A549 (cell line): ENCODE measurements at regions not wholly inside any gene's neighbourhood (a gene's known extent, or its start where the extent isn't known, plus 50 kb on each side); places are given as distances from the start of the nearest gene placed in this dataset.

Experiments
- ATAC-seq, 2 experiments: fragments of 200-7000 bp in 1 of 2; fragments of >200 bp in 1 of 2; cut with Nextera tagmentation in 1 of 2; cut with Tn5 transposase in 1 of 2; 3 replicates each; pipeline versions ENCODE4 v1.8.0 to v1.9.1; 2018 to 2020; ENCODE audit warnings: mild to moderate bottlenecking in 1 of 2, moderate library complexity in 1 of 2
- CTCF ChIA-PET: fragments of 300-600 bp; sonication (Branson Sonifier 250); formaldehyde crosslinking; extraction: SDS; loops from one replicate; lab custom pipeline; 2021; ENCODE audit warnings: antibody characterized with exemption, inconsistent platforms; lab: Yijun Ruan, JAX
- POLR2A ChIA-PET: fragments of 350-600 bp; formaldehyde crosslinking; extraction: SDS; loops from one replicate; lab custom pipeline; 2021; ENCODE audit warnings: antibody characterized with exemption, inconsistent platforms; lab: Yijun Ruan, JAX
- DNase-seq, 2 experiments: peaks; one replicate each; pipeline versions ENCODE4 v3.0.0 to v3.0.0-alpha.2; 2011 to 2016; ENCODE audit warnings: low read depth in 1 of 2, low spot score in 1 of 2
- FAIRE-seq: peaks from 2 replicates; lab custom pipeline; 2011; peaks lifted over from hg19 to GRCh38; lab: Jason Lieb, UNC
- H3K27ac ChIP-seq, 2 experiments: fragments of >200 bp; sonication (Bioruptor Twin); formaldehyde crosslinking; 3 replicates each; pipeline ENCODE4 v1.5.1; 2016 to 2017
- H3K4me1 ChIP-seq: fragments of >200 bp; sonication (Bioruptor Twin); formaldehyde crosslinking; 3 replicates; pipeline ENCODE4 v1.6.1; 2016
- H3K4me2 ChIP-seq: fragments of >200 bp; sonication (Bioruptor Twin); formaldehyde crosslinking; 3 replicates; pipeline ENCODE4 v1.6.1; 2016
- H3K4me3 ChIP-seq: fragments of >200 bp; sonication (Bioruptor Twin); formaldehyde crosslinking; 3 replicates; pipeline ENCODE4 v1.5.1; 2016
- H3K9me3 ChIP-seq: fragments of >200 bp; sonication (Bioruptor Twin); formaldehyde crosslinking; 3 replicates; pipeline ENCODE4 v1.6.1; 2016
- ATOH8 ChIP-seq: fragments of 250-450 bp; sonication (Bioruptor Pico); IDR thresholded peaks from 2 replicates; pipeline ENCODE4 v1.5.0; 2020; ENCODE audit warnings: low read depth, mild to moderate bottlenecking, moderate library complexity
- CBX2 ChIP-seq: fragments of 200-600 bp; sonication (generic); IDR thresholded peaks from 2 replicates; pipeline ENCODE4 v1.6.1; 2016; ENCODE audit warnings: low read depth, mild to moderate bottlenecking, borderline replicate concordance
- CBX8 ChIP-seq: fragments of 200-600 bp; sonication (generic); IDR thresholded peaks from 2 replicates; pipeline ENCODE4 v1.6.1; 2016
- CHD2 ChIP-seq: fragments of 150-350 bp; IDR thresholded peaks from 2 replicates; pipeline ENCODE4 v1.6.1; 2014; ENCODE audit warnings: low read length; ENCODE audit not compliant: partially characterized antibody
- CTCF ChIP-seq: fragments of >200 bp; sonication (Bioruptor Twin); formaldehyde crosslinking; IDR thresholded peaks from 3 replicates; pipeline ENCODE4 v1.5.1; 2016
- ELK1 ChIP-seq: fragments of 150-350 bp; IDR thresholded peaks from 2 replicates; pipeline ENCODE4 v1.6.1; 2014; ENCODE audit warnings: low read depth, mild to moderate bottlenecking, low read length
- ESRRA ChIP-seq: fragments of 150-350 bp; IDR thresholded peaks from 2 replicates; pipeline ENCODE4 v1.6.1; 2014; ENCODE audit warnings: mild to moderate bottlenecking, low read length, borderline replicate concordance
- FOSL2 ChIP-seq, 2 experiments: fragments of 450-650 bp in 1 of 2; fragments of >200 bp in 1 of 2; sonication (Bioruptor Twin) in 1 of 2; formaldehyde crosslinking; IDR thresholded peaks; 2 replicates each; pipeline versions ENCODE4 v1.5.0 to v1.6.1; 2016 to 2020; ENCODE audit warnings: mild to moderate bottlenecking in 1 of 2, moderate library complexity in 1 of 2
- FOXS1 ChIP-seq: fragments of 250-450 bp; sonication (Bioruptor Pico); IDR thresholded peaks from 2 replicates; pipeline ENCODE4 v1.5.0; 2020; ENCODE audit warnings: mild to moderate bottlenecking, moderate library complexity
- HES2 ChIP-seq: fragments of >200 bp; sonication (Bioruptor Twin); formaldehyde crosslinking; IDR thresholded peaks from 2 replicates; pipeline ENCODE4 v1.6.1; 2016
- HEYL ChIP-seq: fragments of 250-450 bp; sonication (Bioruptor Pico); IDR thresholded peaks from 2 replicates; pipeline ENCODE4 v1.8.0; 2021; ENCODE audit warnings: mild to moderate bottlenecking, moderate library complexity
- HOXB13 ChIP-seq: fragments of 250-450 bp; sonication (Bioruptor Pico); IDR thresholded peaks from 2 replicates; pipeline ENCODE4 v1.5.0; 2020; ENCODE audit warnings: low read depth, mild to moderate bottlenecking, moderate library complexity
- JUNB ChIP-seq: fragments of >200 bp; sonication (Bioruptor Twin); formaldehyde crosslinking; IDR thresholded peaks from 2 replicates; pipeline ENCODE4 v1.6.1; 2016
- KDM1A ChIP-seq: fragments of 200-600 bp; sonication (generic); IDR thresholded peaks from 2 replicates; pipeline ENCODE4 v1.6.1; 2016; ENCODE audit warnings: low read depth, mild to moderate bottlenecking
- MAFK ChIP-seq: fragments of 450-650 bp; IDR thresholded peaks from 2 replicates; pipeline ENCODE4 v1.6.1; 2014; ENCODE audit not compliant: partially characterized antibody
- NFE2L2 ChIP-seq: fragments of 150-350 bp; conservative IDR thresholded peaks from 2 replicates; pipeline ENCODE4 v1.6.1; 2014; ENCODE audit warnings: low read length
- NR3C1 ChIP-seq: fragments of >200 bp; sonication (Bioruptor Twin); formaldehyde crosslinking; IDR thresholded peaks from 3 replicates; pipeline ENCODE4 v1.6.1; 2017
- RAD21 ChIP-seq, 2 experiments: fragments of >200 bp in 1 of 2; sonication (Bioruptor Twin) in 1 of 2; formaldehyde crosslinking in 1 of 2; IDR thresholded peaks in 1 of 2; conservative IDR thresholded peaks in 1 of 2; 2 replicates in 1 of 2; 3 replicates in 1 of 2; pipeline ENCODE4 v1.6.1; 2012 to 2018; ENCODE audit warnings: inconsistent platforms in 1 of 2
- RARB ChIP-seq: fragments of 250-450 bp; sonication (Bioruptor Pico); IDR thresholded peaks from 2 replicates; pipeline ENCODE4 v1.8.0; 2021; ENCODE audit warnings: mild to moderate bottlenecking, moderate library complexity
- USF2 ChIP-seq: fragments of 450-650 bp; IDR thresholded peaks from 2 replicates; pipeline ENCODE4 v1.6.1; 2014; ENCODE audit warnings: antibody characterized with exemption
- ZSCAN20 ChIP-seq: fragments of 250-450 bp; sonication (Bioruptor Pico); IDR thresholded peaks from 2 replicates; pipeline ENCODE4 v1.8.0; 2022; ENCODE audit warnings: mild to moderate bottlenecking, moderate library complexity
- WGBS: methylation state at CpG from one replicate; pipeline ENCODE4 v1.1.6; 2017; ENCODE audit errors: missing lambda C conversion rate; 5-methylcytosine and 5-hydroxymethylcytosine counted together

- no peak overlapping the region for H3K4me3 ChIP-seq
- no peak for ATAC-seq
- TF ChIP-seq HES2: no peak
- TF ChIP-seq FOSL2 (IDR thresholded peaks at IDR 0.05): no peak
- TF ChIP-seq FOSL2 (CRISPR knock-in tag; IDR thresholded peaks at IDR 0.05): no peak
- TF ChIP-seq USF2: no peak
- H3K27ac ChIP-seq: peak overlapping the region in 1 of 2 experiments; percentile 83; a peak in 3 of 6 replicates
- DNase-seq: no peak
- H3K4me2 ChIP-seq: 0 out of 3 replicates have a peak overlapping the region, but pooled peaks have one; percentile 17
- 87% methylated on average over 13 of the region's 13 CpGs for WGBS
- ChIA-PET POLR2A (interaction anchor here (0.6 kb wide), 1 partner anchor 495 kb away, joined by 3 read pairs; no protein-coding TSS in a partner anchor), CTCF (interaction anchor here (0.7 to 13.7 kb wide), 13 partner anchors 8 to 268 kb away, joined by 3 to 155 read pairs (median 3); no protein-coding TSS in a partner anchor)
- peaks cover 55% of the 10 kb centered on the region for H3K4me1 ChIP-seq
- no peak for FAIRE-seq
- no peaks in the 10 kb centered on the region for H3K9me3 ChIP-seq
Measured at GRCh38 chr14:100442498-100443490, 119.7 kb downstream of the SLC25A47 start.

GRCh38 chr14:100443603-100444002, 120.5 kb downstream of the SLC25A47 start:
- H3K27ac ChIP-seq: peak overlapping the region in 1 of 2 experiments; percentile 68; a peak in 3 of 6 replicates
- H3K4me1 ChIP-seq: peaks cover 47% of the 10 kb centered on the region
- FAIRE-seq: no peak
- no peak for DNase-seq
- no peak for TF ChIP-seq CTCF
- no peak for TF ChIP-seq FOXS1 (CRISPR knock-in tag)
- TF ChIP-seq CBX8: no peak
- TF ChIP-seq RAD21 (conservative IDR thresholded peaks at IDR 0.05 in 1 of 2, IDR thresholded peaks at IDR 0.05 in 1 of 2): no peak
- TF ChIP-seq ESRRA: no peak
- no peak for TF ChIP-seq RARB (CRISPR knock-in tag)
- no peak overlapping the region for H3K4me3 ChIP-seq
- WGBS: 55% methylated on average over 8 of the region's 8 CpGs
- no peak for ATAC-seq
- H3K9me3 ChIP-seq: no peaks in the 10 kb centered on the region
- POLR2A ChIA-PET: no interaction called here
- CTCF ChIA-PET: interaction anchor here (0.7 to 13.7 kb wide), 12 partner anchors 9 to 1222 kb away, joined by 3 to 155 read pairs (median 4); no protein-coding TSS in a partner anchor
- 0 out of 3 replicates have a peak overlapping the region, but pooled peaks have one; percentile 17 for H3K4me2 ChIP-seq

GRCh38 chr14:100445436-100446088, 122.4 kb downstream of the SLC25A47 start:
- Histone ChIP-seq H3K27ac (no peak overlapping the region; a peak in 1 of 6 replicates), H3K4me1 (peaks cover 28% of the 10 kb centered on the region), H3K4me2 (no peak overlapping the region), H3K4me3 (no peak overlapping the region), H3K9me3 (no peaks in the 10 kb centered on the region)
- DNase-seq (no peak), FAIRE-seq (no peak), ATAC-seq (no peak)
- WGBS: 87% methylated on average over 8 of the region's 8 CpGs
- ChIA-PET CTCF (interaction anchor here (1.5 to 13.7 kb wide), 4 partner anchors 16 to 199 kb away, joined by 3 to 155 read pairs (median 7); no protein-coding TSS in a partner anchor), POLR2A (no interaction called here)
- TF ChIP-seq NFE2L2 (no peak), HEYL (no peak), MAFK (no peak), KDM1A (no peak), JUNB (no peak), NR3C1 (no peak), CBX2 (no peak), HOXB13 (CRISPR knock-in tag) (no peak), CTCF (no peak), ELK1 (no peak), CHD2 (no peak), ZSCAN20 (CRISPR knock-in tag) (no peak), ATOH8 (CRISPR knock-in tag) (no peak)
